DOHH2 (cell line): ENCODE measurements at regions not wholly inside any gene's neighbourhood (a gene's known extent, or its start where the extent isn't known, plus 50 kb on each side); places are given as distances from the start of the nearest gene placed in this dataset.

ENCODE experiments used
- H3F3A ChIP-seq: fragments of 200-600 bp; sonication (generic), shearing (Covaris generic); 2 replicates; pipeline ENCODE4 v1.6.0; 2016; ENCODE audit warnings: antibody characterized with exemption, mild to moderate bottlenecking; ENCODE audit not compliant: control insufficient read depth, insufficient read depth
- H3K27ac ChIP-seq: fragments of 200-600 bp; sonication (generic); 2 replicates; pipeline ENCODE4 v1.5.1; 2014; ENCODE audit warnings: low read depth, mild to moderate bottlenecking, low read length, moderate library complexity
- H3K27me3 ChIP-seq: fragments of 200-600 bp; sonication (generic); 2 replicates; pipeline ENCODE4 v1.6.1; 2014; ENCODE audit warnings: mild to moderate bottlenecking, low read length, mixed read lengths; ENCODE audit not compliant: control insufficient read depth
- H3K36me3 ChIP-seq: fragments of 200-600 bp; sonication (generic); 2 replicates; pipeline ENCODE4 v1.6.1; 2014; ENCODE audit warnings: mild to moderate bottlenecking, low read length, moderate library complexity, mixed read lengths; ENCODE audit not compliant: control insufficient read depth
- H3K4me1 ChIP-seq: fragments of 200-600 bp; sonication (generic); 2 replicates; pipeline ENCODE4 v1.6.1; 2014; ENCODE audit warnings: mild to moderate bottlenecking, low read length, mixed read lengths; ENCODE audit not compliant: control insufficient read depth
- H3K4me2 ChIP-seq: fragments of 200-600 bp; sonication (generic); 2 replicates; pipeline ENCODE4 v1.6.0; 2014; ENCODE audit warnings: mild to moderate bottlenecking, low read length, moderate library complexity
- H3K4me3 ChIP-seq: fragments of 200-600 bp; sonication (generic); 2 replicates; pipeline ENCODE4 v1.5.1; 2014; ENCODE audit warnings: mild to moderate bottlenecking, low read length, mixed read lengths
- H3K79me2 ChIP-seq: fragments of 200-600 bp; sonication (generic); 2 replicates; pipeline ENCODE4 v1.6.1; 2014; ENCODE audit warnings: mild to moderate bottlenecking, low read length, mixed read lengths; ENCODE audit not compliant: control insufficient read depth
- H3K9me2 ChIP-seq: fragments of 200-600 bp; sonication (generic); replicated peaks from 2 replicates; pipeline ENCODE4 v1.6.1; 2014; ENCODE audit warnings: mild to moderate bottlenecking, low read length, mixed read lengths; ENCODE audit not compliant: control insufficient read depth
- H3K9me3 ChIP-seq: fragments of 200-600 bp; sonication (generic); 2 replicates; pipeline ENCODE4 v1.6.1; 2014; ENCODE audit warnings: antibody characterized with exemption, low read length, mixed read lengths; ENCODE audit not compliant: control insufficient read depth, insufficient read depth
- H4K20me1 ChIP-seq: fragments of 200-600 bp; sonication (generic); 2 replicates; pipeline ENCODE4 v1.6.0; 2014; ENCODE audit warnings: low read depth, mild to moderate bottlenecking, antibody characterized with exemption, low read length, moderate library complexity; ENCODE audit not compliant: control insufficient read depth, insufficient read depth
- CTCF ChIP-seq: fragments of 200-600 bp; sonication (generic); IDR thresholded peaks from one replicate; pipeline ENCODE4 v1.5.1; 2014; ENCODE audit warnings: antibody characterized with exemption, mild to moderate bottlenecking, low read depth, low read length; ENCODE audit not compliant: poor library complexity, severe bottlenecking
- EZH2phosphoT487 ChIP-seq: fragments of 200-600 bp; sonication (generic); IDR thresholded peaks from 2 replicates; pipeline ENCODE4 v1.6.1; 2017; ENCODE audit warnings: borderline replicate concordance, mild to moderate bottlenecking, antibody characterized with exemption, low read length, moderate library complexity, mixed read lengths

- no peaks in the 10 kb centered on the region for H4K20me1 ChIP-seq
- H3K36me3 ChIP-seq: no peaks in the 10 kb centered on the region
- no peak overlapping the region for H3K4me3 ChIP-seq
- no peaks in the 10 kb centered on the region for H3K79me2 ChIP-seq
- no peaks in the 10 kb centered on the region for H3F3A ChIP-seq
- H3K4me2 ChIP-seq: no peak overlapping the region
- no peaks in the 10 kb centered on the region for H3K9me3 ChIP-seq
- TF ChIP-seq CTCF (no peak), EZH2phosphoT487 (no peak)
- no peaks in the 10 kb centered on the region for H3K4me1 ChIP-seq
- H3K9me2 ChIP-seq: no peaks in the 10 kb centered on the region
- H3K27ac ChIP-seq: no peak overlapping the region
- H3K27me3 ChIP-seq: no peaks in the 10 kb centered on the region
These were observed 260.5 kb downstream of the ADAMTS20 start for GRCh38 chr12:43291516-43291915.

DNA sequence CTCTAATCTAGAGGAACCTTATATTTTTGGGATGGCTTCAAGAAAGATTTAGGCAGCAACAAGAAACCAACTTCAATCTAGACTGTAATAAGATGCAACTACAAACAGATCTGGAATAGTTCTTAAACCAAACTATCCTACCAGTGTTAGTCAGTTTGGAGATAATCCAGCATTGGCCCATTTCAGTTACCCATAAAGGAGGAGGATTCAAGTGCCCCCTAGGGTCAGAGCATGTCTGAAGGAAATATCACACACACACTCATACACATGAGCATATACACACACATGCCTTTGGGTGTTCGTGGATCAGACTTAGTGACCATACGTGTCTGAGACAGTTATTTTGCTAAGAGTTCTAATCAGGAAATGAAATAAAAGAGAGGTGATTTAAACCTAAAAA lies 261.2 kb downstream of the ADAMTS20 start:
- Histone ChIP-seq H3K4me1 (no peaks in the 10 kb centered on the region), H3F3A (no peaks in the 10 kb centered on the region), H3K27me3 (no peaks in the 10 kb centered on the region)

GRCh38 chr12:43289426-43289801 lies 262.6 kb downstream of the ADAMTS20 start:
- Histone ChIP-seq H3F3A (no peaks in the 10 kb centered on the region), H3K9me2 (no peaks in the 10 kb centered on the region), H3K4me3 (no peak overlapping the region), H3K4me2 (no peak overlapping the region), H3K27ac (no peak overlapping the region), H3K9me3 (no peaks in the 10 kb centered on the region), H3K4me1 (no peaks in the 10 kb centered on the region), H3K79me2 (no peaks in the 10 kb centered on the region), H3K27me3 (no peaks in the 10 kb centered on the region), H3K36me3 (no peaks in the 10 kb centered on the region), H4K20me1 (no peaks in the 10 kb centered on the region)
- no peak for TF ChIP-seq CTCF
- TF ChIP-seq EZH2phosphoT487: no peak

More for the DNA sequence above, 261.2 kb downstream of the ADAMTS20 start:
- TF ChIP-seq CTCF: no peak
- no peak for TF ChIP-seq EZH2phosphoT487
- H3K79me2 ChIP-seq: no peaks in the 10 kb centered on the region
- no peak overlapping the region for H3K27ac ChIP-seq
- no peaks in the 10 kb centered on the region for H3K9me3 ChIP-seq
- H3K9me2 ChIP-seq: no peaks in the 10 kb centered on the region
- H3K4me2 ChIP-seq: no peak overlapping the region
- no peak overlapping the region for H3K4me3 ChIP-seq
- H4K20me1 ChIP-seq: no peaks in the 10 kb centered on the region
- H3K36me3 ChIP-seq: no peaks in the 10 kb centered on the region
